Amniotic epithelial cell (primary cell): ENCODE measurements at regions not wholly inside any gene's neighbourhood (a gene's known extent, or its start where the extent isn't known, plus 50 kb on each side); places are given as distances from the start of the nearest gene placed in this dataset.

Source experiments
- DNase-seq: peaks from one replicate; pipeline ENCODE4 v3.0.0-alpha.2; 2010; ENCODE audit warnings: low read depth

- DNase-seq = peak; percentile 91
Measured at GRCh38 chr1:185500001-185500626, 183.1 kb upstream of the IVNS1ABP start.

DNA sequence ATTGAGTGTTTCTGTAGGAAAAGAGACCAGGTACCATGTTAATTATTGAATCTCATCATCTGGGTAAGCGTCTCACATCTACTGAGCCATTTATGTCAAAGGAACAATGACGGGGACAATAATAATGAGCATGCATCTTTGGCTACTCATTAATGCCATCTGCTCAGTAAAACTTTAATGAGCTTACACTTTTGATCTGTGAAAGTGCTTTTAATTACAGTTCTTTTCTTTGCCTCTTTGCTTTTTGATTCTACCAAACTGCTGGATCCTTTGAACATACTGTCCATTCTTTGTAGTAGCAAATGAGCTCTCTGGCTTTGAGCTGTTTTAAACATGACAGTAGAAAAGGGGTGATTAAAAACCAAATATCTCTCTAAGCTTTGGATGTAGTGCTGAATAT, 181.2 kb upstream of the IVNS1ABP start:
- DNase-seq = no peak

DNA sequence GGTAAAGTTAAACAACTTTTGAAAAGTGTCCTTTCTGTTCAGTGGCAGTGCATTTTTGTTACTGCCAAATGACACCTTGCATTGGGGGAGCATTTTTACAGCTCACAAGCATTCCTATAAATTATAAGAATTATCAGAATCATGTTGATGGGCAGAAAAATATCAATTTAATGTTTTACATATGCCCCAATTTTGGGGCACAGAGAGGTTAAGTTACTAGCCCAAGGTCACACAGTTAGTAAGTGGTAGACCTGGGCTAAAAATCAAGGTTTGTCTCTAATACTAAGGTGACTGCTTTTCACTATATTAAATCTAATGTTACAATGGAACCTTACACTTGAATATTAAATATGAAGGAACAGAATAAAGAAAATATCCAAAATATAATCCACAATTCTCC, 180.1 kb upstream of the IVNS1ABP start:
- DNase-seq = no peak

DNA sequence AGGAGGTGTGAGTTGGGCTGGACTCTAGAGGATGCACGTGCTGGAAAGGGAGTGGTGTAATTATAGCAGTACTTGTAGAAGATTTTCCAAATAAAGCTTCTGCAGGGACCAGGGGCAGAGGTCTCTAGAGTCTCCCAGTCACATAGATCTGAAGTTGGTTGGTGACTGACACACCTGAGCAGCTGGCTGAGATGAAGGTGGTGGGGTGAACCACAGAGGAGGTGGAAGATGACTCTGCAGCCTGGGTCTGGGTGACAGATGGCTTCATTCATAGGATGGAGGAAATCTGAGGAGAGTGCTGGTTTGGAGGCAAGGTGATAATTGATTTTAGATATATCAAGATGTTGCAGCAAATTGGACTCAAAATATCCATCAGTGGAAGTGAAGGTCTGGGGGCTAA, 178.9 kb upstream of the IVNS1ABP start:
- DNase-seq = no peak

DNA sequence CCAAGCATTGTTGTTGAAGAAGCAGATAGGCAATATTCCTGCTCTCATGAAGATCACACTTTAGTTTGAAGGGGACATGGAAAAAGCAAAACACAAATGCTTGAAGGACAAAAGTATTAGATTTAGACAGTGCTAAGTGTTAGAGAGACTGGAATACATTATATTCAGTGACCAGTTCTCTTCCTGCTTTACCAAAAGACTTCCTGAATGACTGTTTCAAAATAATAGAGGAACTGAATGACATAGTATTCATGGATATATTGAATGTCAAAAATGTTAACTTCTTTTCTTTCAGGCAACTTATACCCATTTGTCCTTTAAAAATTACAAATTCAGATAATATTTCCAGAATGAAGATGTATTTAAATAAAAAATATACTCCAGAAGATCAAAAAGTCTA, 178.0 kb upstream of the IVNS1ABP start:
- no peak for DNase-seq

- no peak for DNase-seq
Measured at GRCh38 chr1:185492089-185492825, 175.2 kb upstream of the IVNS1ABP start.

GRCh38 chr1:185491604-185492003, 174.6 kb upstream of the IVNS1ABP start:
- DNase-seq = no peak

DNA sequence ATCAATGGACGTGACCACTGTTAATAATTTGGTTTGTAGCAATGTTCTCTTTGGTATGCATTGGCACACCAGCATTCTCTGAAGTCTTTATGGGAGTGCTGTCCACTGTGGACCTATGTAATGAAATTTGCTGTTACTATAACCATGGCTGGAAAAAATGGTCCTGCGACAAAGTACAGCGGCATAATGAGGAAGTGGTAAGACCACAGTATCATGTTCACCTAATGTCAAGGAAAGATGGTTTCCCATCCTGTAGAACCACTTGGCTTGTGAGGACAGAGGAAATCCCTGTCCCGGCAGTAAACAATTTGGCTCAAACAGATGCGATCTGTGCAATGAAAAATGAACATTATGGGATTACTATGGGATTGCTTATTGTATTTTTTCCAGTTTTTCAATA, 173.9 kb upstream of the IVNS1ABP start:
- DNase-seq = no peak

GRCh38 chr1:185489406-185489805, 172.4 kb upstream of the IVNS1ABP start:
- DNase-seq = no peak

DNA sequence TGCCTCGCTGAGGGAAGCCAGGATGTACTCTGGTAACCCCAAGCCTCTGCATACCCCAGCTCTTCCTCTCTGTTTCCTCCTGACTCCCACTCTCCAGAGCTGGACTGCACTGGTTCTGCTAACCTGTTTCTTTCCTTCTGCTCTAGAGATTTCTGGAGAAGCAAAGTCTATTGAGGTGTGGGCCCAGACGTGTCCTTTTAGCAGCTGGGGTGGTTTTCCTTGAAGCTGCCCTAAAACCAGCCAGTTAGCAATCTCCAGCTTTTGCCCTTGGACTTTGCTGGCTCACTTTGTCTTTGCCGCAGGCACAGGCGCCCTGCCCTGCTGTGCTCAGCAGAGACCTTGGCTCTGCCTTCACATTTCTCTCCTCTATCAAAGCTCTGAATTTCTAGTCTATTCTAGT, 171.8 kb upstream of the IVNS1ABP start:
- DNase-seq = no peak

DNA sequence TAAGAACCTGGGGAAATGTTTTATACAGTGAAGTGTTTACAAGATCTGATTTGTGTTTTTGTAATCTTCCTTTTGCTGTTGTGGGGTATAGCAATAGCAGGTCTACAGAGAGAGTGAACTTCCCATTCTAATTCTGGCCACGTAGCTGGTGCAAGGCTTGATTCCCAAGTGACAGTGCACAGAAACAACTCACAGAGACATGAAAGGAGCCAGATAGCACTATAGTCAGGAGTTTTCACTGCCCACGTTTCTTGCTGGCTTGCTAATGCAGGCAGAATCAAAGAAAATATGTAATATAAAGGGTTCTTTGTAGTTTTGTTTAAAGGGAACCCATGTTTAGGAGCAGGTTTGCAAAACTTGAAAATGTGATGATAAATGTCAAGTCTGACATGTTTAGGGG, 170.9 kb upstream of the IVNS1ABP start:
- no peak for DNase-seq

- DNase-seq = no peak
Measured at GRCh38 chr1:185487026-185487425, 170.0 kb upstream of the IVNS1ABP start.

DNA sequence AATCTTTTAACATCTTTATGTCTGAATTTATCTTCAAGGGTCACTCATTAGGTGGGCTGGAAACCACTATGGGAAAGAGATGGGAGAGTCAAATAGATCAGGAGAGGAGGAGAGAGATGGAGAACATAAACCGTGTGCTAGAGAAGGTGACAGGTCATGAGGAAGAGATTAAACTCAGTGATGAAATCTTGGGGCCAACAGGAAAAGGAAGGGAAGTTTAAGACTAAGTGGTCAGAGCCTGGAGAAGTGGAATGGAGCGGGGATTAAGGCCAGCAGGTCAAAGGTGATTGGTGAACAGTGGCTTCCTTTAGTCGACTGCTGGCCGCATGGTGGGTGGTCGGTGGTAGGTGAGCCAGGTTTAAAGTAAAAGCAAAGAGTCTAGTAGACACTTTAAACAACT, 169.3 kb upstream of the IVNS1ABP start:
- DNase-seq = no peak

GRCh38 chr1:185483664-185484450, 166.8 kb upstream of the IVNS1ABP start:
- DNase-seq = peak; percentile 94

GRCh38 chr1:185483217-185483616, 166.2 kb upstream of the IVNS1ABP start:
- no peak for DNase-seq

- DNase-seq = no peak
Measured at GRCh38 chr1:185480545-185480944, 163.5 kb upstream of the IVNS1ABP start.

DNA sequence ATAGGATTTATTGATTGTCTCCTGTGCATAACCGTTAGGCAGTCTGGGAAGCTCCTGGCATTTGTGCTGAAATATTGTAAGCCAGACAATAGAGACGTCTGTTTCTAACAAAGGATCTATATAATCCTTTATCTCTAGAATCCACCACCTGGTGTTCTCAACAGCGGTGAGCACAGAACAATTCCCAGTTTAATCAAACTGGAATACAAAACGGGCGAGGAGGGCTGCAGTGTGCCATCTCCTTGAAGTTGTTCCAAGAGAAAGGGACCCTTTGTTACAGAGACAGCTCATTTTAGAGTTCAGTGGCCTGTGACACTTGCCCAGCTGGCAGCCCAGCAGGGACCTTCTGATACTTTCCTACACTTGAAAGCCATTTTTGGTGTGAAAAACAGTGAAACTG, 162.8 kb upstream of the IVNS1ABP start:
- DNase-seq = no peak

GRCh38 chr1:185478877-185479276, 161.8 kb upstream of the IVNS1ABP start:
- DNase-seq = no peak

- DNase-seq = no peak
Measured at GRCh38 chr1:185477638-185478580, 160.9 kb upstream of the IVNS1ABP start.

GRCh38 chr1:185474440-185475149, 157.6 kb upstream of the IVNS1ABP start:
- DNase-seq = no peak

GRCh38 chr1:185473186-185473585, 156.1 kb upstream of the IVNS1ABP start:
- DNase-seq = no peak
